H9 (cell line): ENCODE measurements at regions not wholly inside any gene's neighbourhood (a gene's known extent, or its start where the extent isn't known, plus 50 kb on each side); places are given as distances from the start of the nearest gene placed in this dataset.

ENCODE experiments used
- DNase-seq: peaks from one replicate; pipeline ENCODE4 v3.0.0-alpha.2; 2017
- H2AFZ ChIP-seq: one replicate; pipeline ENCODE4 v1.6.1; 2013; ENCODE audit warnings: mild to moderate bottlenecking, low read length, control low read depth, moderate library complexity
- H2AK5ac ChIP-seq: 2 replicates; pipeline ENCODE4 v1.6.1; 2013; ENCODE audit warnings: low read length, control low read depth, mixed read lengths; ENCODE audit not compliant: insufficient read length
- H2BK120ac ChIP-seq: one replicate; pipeline ENCODE4 v1.6.1; 2013; ENCODE audit warnings: low read depth, mild to moderate bottlenecking, low read length, control low read depth, inconsistent platforms; ENCODE audit not compliant: poor library complexity, severe bottlenecking
- H2BK12ac ChIP-seq: 2 replicates; pipeline ENCODE4 v1.6.1; 2013; ENCODE audit warnings: low read length, control low read depth, mixed read lengths, low read depth; ENCODE audit not compliant: insufficient read length
- H2BK15ac ChIP-seq: 2 replicates; pipeline ENCODE4 v1.6.1; 2013; ENCODE audit warnings: low read depth, low read length, control low read depth
- H2BK20ac ChIP-seq: one replicate; pipeline ENCODE4 v1.6.1; 2013; ENCODE audit warnings: low read depth, mild to moderate bottlenecking, low read length, control low read depth, inconsistent platforms; ENCODE audit not compliant: poor library complexity, severe bottlenecking
- H2BK5ac ChIP-seq: 2 replicates; pipeline ENCODE4 v1.6.1; 2013; ENCODE audit warnings: low read length, control low read depth, mixed read lengths; ENCODE audit not compliant: insufficient read length
- H3K14ac ChIP-seq: 2 replicates; pipeline ENCODE4 v1.6.1; 2013; ENCODE audit warnings: low read length, control low read depth; ENCODE audit not compliant: insufficient read depth
- H3K18ac ChIP-seq: 2 replicates; pipeline ENCODE4 v1.6.1; 2013; ENCODE audit warnings: low read depth, mild to moderate bottlenecking, mixed read lengths, low read length, control low read depth; ENCODE audit not compliant: insufficient read length
- H3K23ac ChIP-seq: 2 replicates; pipeline ENCODE4 v1.6.1; 2013; ENCODE audit warnings: low read length, control low read depth, mixed read lengths, low read depth; ENCODE audit not compliant: insufficient read length
- H3K23me2 ChIP-seq: 2 replicates; pipeline ENCODE4 v1.6.1; 2013; ENCODE audit warnings: low read depth, mild to moderate bottlenecking, mixed read lengths, low read length, control low read depth; ENCODE audit not compliant: insufficient read length, poor library complexity, severe bottlenecking
- H3K27ac ChIP-seq: 2 replicates; pipeline ENCODE4 v1.5.1; 2013; ENCODE audit warnings: low read length, control low read depth, mixed read lengths, low read depth; ENCODE audit not compliant: insufficient read length
- H3K27me3 ChIP-seq: 2 replicates; pipeline ENCODE4 v1.6.1; 2013; ENCODE audit warnings: low read length, control low read depth, inconsistent platforms; ENCODE audit not compliant: insufficient read depth
- H3K4ac ChIP-seq: 2 replicates; pipeline ENCODE4 v1.6.1; 2013; ENCODE audit warnings: low read depth, mild to moderate bottlenecking, control low read depth, inconsistent platforms, low read length, moderate library complexity
- H3K4me1 ChIP-seq: 2 replicates; pipeline ENCODE4 v1.6.1; 2013; ENCODE audit warnings: low read length, control low read depth, inconsistent platforms; ENCODE audit not compliant: insufficient read depth
- H3K4me2 ChIP-seq: 2 replicates; pipeline ENCODE4 v1.6.1; 2013; ENCODE audit warnings: low read length, control low read depth, mixed read lengths; ENCODE audit not compliant: insufficient read length, insufficient read depth
- H3K56ac ChIP-seq: 2 replicates; pipeline ENCODE4 v1.6.1; 2013; ENCODE audit warnings: low read depth, mild to moderate bottlenecking, mixed read lengths, low read length, control low read depth; ENCODE audit not compliant: insufficient read length
- H3K79me1 ChIP-seq: 2 replicates; pipeline ENCODE4 v1.6.1; 2013; ENCODE audit warnings: low read depth, mild to moderate bottlenecking, moderate library complexity, low read length, control low read depth, inconsistent platforms; ENCODE audit not compliant: insufficient read depth, poor library complexity, severe bottlenecking
- H3K79me2 ChIP-seq: 2 replicates; pipeline ENCODE4 v1.6.1; 2013; ENCODE audit warnings: low read length, control low read depth, inconsistent platforms; ENCODE audit not compliant: insufficient read depth
- H3K9ac ChIP-seq: 2 replicates; pipeline ENCODE4 v1.6.1; 2013; ENCODE audit warnings: low read length, control low read depth, mixed read lengths; ENCODE audit not compliant: insufficient read length; ENCODE audit errors: extremely low read depth
- H3K9me3 ChIP-seq: one replicate; pipeline ENCODE4 v1.6.1; 2013; ENCODE audit warnings: low read depth, low read length, inconsistent platforms; ENCODE audit not compliant: control insufficient read depth
- H3T11ph ChIP-seq: one replicate; pipeline ENCODE4 v1.6.1; 2013; ENCODE audit warnings: mild to moderate bottlenecking, low read length, control low read depth, inconsistent platforms
- H4K20me1 ChIP-seq: one replicate; pipeline ENCODE4 v1.6.1; 2013; ENCODE audit not compliant: control insufficient read depth, insufficient read length, insufficient read depth
- H4K5ac ChIP-seq: 2 replicates; pipeline ENCODE4 v1.6.1; 2013; ENCODE audit warnings: low read depth, mild to moderate bottlenecking, mixed read lengths, low read length, control low read depth; ENCODE audit not compliant: insufficient read length
- H4K8ac ChIP-seq: replicated peaks from 2 replicates; pipeline ENCODE4 v1.6.1; 2013; ENCODE audit warnings: low read length, control low read depth, mixed read lengths, low read depth; ENCODE audit not compliant: insufficient read length
- H4K91ac ChIP-seq: 2 replicates; pipeline ENCODE4 v1.6.1; 2013; ENCODE audit warnings: low read depth, mild to moderate bottlenecking, moderate library complexity, mixed read lengths, low read length, control low read depth; ENCODE audit not compliant: insufficient read length
- H3K27ac Mint-ChIP-seq, 3 experiments: 2 replicates in 2 of 3; 3 replicates in 1 of 3; pipeline ENCODE4 v1.8.0; 2020 to 2021; ENCODE audit warnings: mixed read lengths in 3 of 3, mild to moderate bottlenecking in 1 of 3, moderate library complexity in 1 of 3
- H3K27me3 Mint-ChIP-seq: 2 replicates; pipeline ENCODE4 v1.8.0; 2021; ENCODE audit warnings: low read depth, mild to moderate bottlenecking, moderate library complexity, mixed read lengths
- H3K36me3 Mint-ChIP-seq, 3 experiments: 2 replicates in 2 of 3; 3 replicates in 1 of 3; pipeline ENCODE4 v1.8.0; 2020 to 2021; ENCODE audit warnings: low read depth in 3 of 3, mixed read lengths in 3 of 3; ENCODE audit not compliant: insufficient read depth in 1 of 3
- H3K4me1 Mint-ChIP-seq, 2 experiments: 2 replicates each; pipeline ENCODE4 v1.8.0; 2020; ENCODE audit warnings: mixed read lengths in 2 of 2
- H3K4me3 Mint-ChIP-seq, 2 experiments: 2 replicates in 1 of 2; 3 replicates in 1 of 2; pipeline ENCODE4 v1.8.0; 2020 to 2021; ENCODE audit warnings: mild to moderate bottlenecking in 2 of 2, mixed read lengths in 2 of 2, moderate library complexity in 1 of 2
- H3K9me3 Mint-ChIP-seq, 2 experiments: 2 replicates in 1 of 2; 3 replicates in 1 of 2; pipeline ENCODE4 v1.8.0; 2020; ENCODE audit warnings: mild to moderate bottlenecking in 2 of 2, mixed read lengths in 2 of 2, moderate library complexity in 1 of 2
- WGBS: extraction: QIAGEN DNeasy Blood & Tissue Kit; methylation state at CpG from one replicate; pipeline ENCODE4 v1.1.7; 2013; ENCODE audit warnings: missing lambda C conversion rate, low lambda C conversion rate, mixed read lengths; ENCODE audit not compliant: insufficient read length; ENCODE audit errors: extremely low coverage; 5-methylcytosine and 5-hydroxymethylcytosine counted together
- TF ChIP-seq, protein P1 (sequence below): fragments of 200-600 bp; sonication (generic); conservative IDR thresholded peaks from 3 replicates; pipeline ENCODE4 v1.8.0; 2021; ENCODE audit warnings: antibody characterized with exemption, mild to moderate bottlenecking

GRCh38 chr5:74356009-74356695, 284.4 kb downstream of the ENC1 start:
- no peaks in the 10 kb centered on the region for H3K27me3 ChIP-seq
- H4K5ac ChIP-seq = no peak overlapping the region
- H3K27me3 Mint-ChIP-seq = peaks cover under 1% of the 10 kb centered on the region; the same call in 1 of the 2 replicates
- H3K4me3 Mint-ChIP-seq = no peak overlapping the region
- H2BK20ac ChIP-seq = no peak overlapping the region
- no peak overlapping the region for H3K23ac ChIP-seq
- H3K27ac Mint-ChIP-seq = no peak overlapping the region
- H2BK5ac ChIP-seq = no peak overlapping the region
- H3K14ac ChIP-seq = no peak overlapping the region
- H3K4ac ChIP-seq = no peak overlapping the region
- peaks cover 6% of the 10 kb centered on the region for H3K9me3 ChIP-seq
- H2AFZ ChIP-seq = no peak overlapping the region
- no peak overlapping the region for H4K91ac ChIP-seq
- no peak overlapping the region for H2BK15ac ChIP-seq
- H3K4me1 ChIP-seq = no peaks in the 10 kb centered on the region
- WGBS = no CpG with 5 or more reads among the region's 7 CpGs
- H3K56ac ChIP-seq = no peak overlapping the region
- H3K36me3 Mint-ChIP-seq = peaks cover under 1 to 8% (median 1%) of the 10 kb centered on the region in 3 experiments; a peak in 5 of 7 replicates
- no peak overlapping the region for H3T11ph ChIP-seq
- no peaks in the 10 kb centered on the region for H4K20me1 ChIP-seq
- H3K9ac ChIP-seq = no peak overlapping the region
- H2BK120ac ChIP-seq = no peak overlapping the region
- H3K4me1 Mint-ChIP-seq = peaks cover 2 to 7% of the 10 kb centered on the region in 2 experiments; a peak in 3 of 4 replicates
- no peak for DNase-seq
- H3K27ac ChIP-seq = no peak overlapping the region
- H3K9me3 Mint-ChIP-seq = peaks cover 12 to 15% of the 10 kb centered on the region in 2 experiments
- no peaks in the 10 kb centered on the region for H3K79me1 ChIP-seq
- no peak overlapping the region for H2BK12ac ChIP-seq
- no peak overlapping the region for H2AK5ac ChIP-seq
- no peak overlapping the region for H3K4me2 ChIP-seq
- H3K18ac ChIP-seq = no peak overlapping the region
- H4K8ac ChIP-seq = no peak overlapping the region
- H3K23me2 ChIP-seq = no peaks in the 10 kb centered on the region
- TF ChIP-seq, protein P1, sequence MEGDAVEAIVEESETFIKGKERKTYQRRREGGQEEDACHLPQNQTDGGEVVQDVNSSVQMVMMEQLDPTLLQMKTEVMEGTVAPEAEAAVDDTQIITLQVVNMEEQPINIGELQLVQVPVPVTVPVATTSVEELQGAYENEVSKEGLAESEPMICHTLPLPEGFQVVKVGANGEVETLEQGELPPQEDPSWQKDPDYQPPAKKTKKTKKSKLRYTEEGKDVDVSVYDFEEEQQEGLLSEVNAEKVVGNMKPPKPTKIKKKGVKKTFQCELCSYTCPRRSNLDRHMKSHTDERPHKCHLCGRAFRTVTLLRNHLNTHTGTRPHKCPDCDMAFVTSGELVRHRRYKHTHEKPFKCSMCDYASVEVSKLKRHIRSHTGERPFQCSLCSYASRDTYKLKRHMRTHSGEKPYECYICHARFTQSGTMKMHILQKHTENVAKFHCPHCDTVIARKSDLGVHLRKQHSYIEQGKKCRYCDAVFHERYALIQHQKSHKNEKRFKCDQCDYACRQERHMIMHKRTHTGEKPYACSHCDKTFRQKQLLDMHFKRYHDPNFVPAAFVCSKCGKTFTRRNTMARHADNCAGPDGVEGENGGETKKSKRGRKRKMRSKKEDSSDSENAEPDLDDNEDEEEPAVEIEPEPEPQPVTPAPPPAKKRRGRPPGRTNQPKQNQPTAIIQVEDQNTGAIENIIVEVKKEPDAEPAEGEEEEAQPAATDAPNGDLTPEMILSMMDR = no peak
- no peaks in the 10 kb centered on the region for H3K79me2 ChIP-seq
